ENCODE measurements at regions not wholly inside any gene's neighbourhood (a gene's known extent, or its start where the extent isn't known, plus 50 kb on each side); places are given as distances from the start of the nearest gene placed in this dataset.

DNA sequence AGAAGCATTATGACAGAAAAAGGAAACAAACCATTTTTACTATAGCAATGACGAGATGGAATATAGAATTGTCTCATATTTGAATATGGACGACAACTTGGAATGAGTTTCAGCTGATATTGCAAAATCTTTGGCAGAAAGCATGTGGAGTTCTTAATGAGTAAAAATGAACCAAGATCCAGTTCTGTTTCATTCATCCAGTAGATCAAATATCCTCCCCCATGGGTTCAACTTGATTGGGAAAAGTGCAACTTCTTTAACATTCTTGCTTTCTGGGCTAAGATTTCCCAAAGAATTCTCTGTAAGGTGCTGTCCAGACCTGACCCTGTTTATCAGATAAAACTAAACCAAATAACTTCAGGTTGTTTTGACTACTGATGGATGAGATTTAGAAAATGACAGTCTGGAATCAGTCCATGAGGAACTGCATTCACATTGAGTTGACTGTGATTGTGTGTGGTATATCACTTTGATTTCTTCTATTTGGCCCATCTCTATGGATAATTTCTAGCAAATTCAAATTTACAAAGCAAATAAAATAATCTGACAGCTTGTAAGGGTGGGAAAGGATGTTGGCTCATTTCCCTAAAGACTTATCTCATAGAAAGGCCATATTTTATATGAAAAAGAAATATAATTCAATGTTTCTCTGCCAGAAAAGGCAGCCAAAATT, 267.4 kb downstream of the ADAMTS20 start:
- TF ChIP-seq CTCF (IDR thresholded peaks at IDR 0.05): no peak
- TF ChIP-seq EZH2 (IDR thresholded peaks at IDR 0.05): no peak
- no peak for TF ChIP-seq EZH2phosphoT487 (IDR thresholded peaks at IDR 0.05)
